Activated gamma-delta T cell (primary cell): ENCODE measurements at regions not wholly inside any gene's neighbourhood (a gene's known extent, or its start where the extent isn't known, plus 50 kb on each side); places are given as distances from the start of the nearest gene placed in this dataset.
"Not testable (repeated sequence)": the region's sequence is repeated elsewhere in the genome, so short reads cannot be mapped to it uniquely, and the experiment has no call there.

ENCODE experiments used
- DNase-seq: peaks from one replicate; lab custom pipeline; 2025; lab: John Stamatoyannopoulos, UW

- DNase-seq = no peak
These were observed 129.0 kb upstream of the JARID2 start for GRCh38 chr6:15116889-15117288.

DNA sequence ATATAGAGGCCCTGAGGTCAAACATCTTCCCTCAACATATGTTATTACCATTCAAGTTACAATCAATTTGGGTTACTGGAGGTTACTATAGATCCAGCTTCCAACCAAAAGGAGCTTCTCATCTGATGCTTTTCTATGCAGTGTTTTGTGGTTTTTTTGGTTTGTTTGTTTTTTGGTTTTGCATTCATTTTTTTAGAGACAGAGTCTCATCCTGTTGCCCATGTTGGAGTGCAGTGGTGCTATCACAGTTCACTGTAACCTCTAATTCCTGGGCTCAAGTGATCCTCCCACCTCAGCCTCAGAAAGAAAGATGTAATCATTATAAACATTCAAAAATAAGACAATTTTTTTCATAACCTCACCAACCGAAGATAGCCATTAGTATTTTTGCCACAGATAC is 124.4 kb upstream of the JARID2 start:
- DNase-seq = no peak

DNA sequence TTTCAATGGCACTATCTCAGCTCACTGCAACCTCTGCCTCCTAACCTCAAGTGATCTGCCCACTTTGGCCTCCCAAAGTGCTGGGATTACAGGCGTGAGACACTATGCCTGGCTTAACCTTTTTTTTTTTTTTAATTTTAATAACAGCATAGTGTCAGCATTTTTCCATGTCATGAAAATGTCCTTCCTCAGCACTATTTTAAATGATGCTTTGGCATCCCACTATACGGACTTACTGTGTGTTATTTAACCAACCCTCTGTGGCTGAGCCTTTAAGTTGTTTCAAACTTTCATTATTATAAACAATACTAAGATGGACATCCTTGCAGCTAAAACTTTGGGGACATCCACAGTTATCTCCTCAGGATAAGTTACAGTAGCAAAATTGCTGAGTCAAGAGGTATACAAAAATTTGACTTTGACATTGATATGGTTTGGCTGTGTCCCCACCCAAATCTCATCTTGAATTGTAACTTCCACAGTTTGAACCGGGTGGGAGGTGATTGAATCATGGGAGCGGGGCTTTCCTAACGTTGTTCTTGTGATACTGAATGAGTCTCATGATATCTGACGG is 123.8 kb upstream of the JARID2 start:
- no peak for DNase-seq

- DNase-seq = no peak
These were observed 116.0 kb upstream of the JARID2 start for GRCh38 chr6:15129887-15130286.

DNA sequence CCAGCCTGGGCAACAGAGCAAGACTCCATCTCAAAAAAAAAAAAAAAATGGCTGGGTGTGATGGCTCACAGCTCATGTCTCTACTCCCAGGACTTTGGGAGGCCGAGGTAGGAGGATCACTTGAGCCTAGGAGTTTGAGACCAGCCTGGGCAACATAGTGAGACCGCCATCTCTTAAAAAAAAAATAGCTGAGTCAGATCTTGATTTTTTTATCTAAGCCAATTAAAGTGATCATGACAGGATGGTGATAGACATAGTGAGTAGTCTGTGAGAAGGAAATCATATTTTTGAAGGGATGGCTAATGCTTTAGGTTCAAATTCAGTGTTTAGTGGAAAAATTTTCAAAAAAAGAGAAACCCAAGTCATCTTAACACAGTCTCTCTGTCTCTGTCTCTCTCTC is 114.6 kb upstream of the JARID2 start:
- DNase-seq = no peak

DNA sequence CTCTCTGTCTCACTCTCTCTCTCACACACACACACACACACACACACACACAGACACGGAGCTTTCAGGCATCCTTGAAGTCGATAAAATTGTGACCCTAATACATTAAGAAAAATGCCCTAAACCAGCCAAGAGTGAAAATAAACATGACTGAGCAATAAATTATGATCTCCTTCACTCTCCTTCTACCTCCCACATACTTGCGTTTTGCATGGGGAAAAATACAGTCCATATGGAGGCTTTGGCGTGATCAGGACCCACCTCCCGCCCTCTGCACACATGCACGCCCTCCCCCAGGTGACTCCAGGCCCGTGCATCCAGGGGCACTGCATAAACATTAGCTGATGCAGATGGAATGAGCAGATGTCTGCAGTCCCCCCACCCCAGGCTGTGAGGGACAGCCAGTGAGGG is 114.2 kb upstream of the JARID2 start:
- no peak for DNase-seq

DNA sequence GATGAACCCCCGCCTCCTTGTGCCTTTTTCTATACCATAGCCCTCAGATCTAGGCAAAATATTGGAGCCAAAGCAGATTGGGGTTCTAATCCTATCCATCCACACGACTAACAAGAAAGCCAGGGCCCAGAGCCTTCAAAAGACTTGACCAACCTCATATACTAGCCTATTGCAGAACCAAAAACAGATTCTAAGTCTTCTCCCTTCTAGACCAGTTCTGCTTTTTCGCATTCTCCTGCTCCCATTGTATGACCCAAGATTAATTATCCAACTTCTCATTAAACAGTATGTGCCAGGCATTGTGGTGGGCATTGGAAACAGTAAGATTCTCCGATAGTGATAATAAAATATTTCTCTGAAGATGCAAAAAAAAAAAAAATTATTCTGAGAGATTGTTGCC is 113.7 kb upstream of the JARID2 start:
- no peak for DNase-seq

DNA sequence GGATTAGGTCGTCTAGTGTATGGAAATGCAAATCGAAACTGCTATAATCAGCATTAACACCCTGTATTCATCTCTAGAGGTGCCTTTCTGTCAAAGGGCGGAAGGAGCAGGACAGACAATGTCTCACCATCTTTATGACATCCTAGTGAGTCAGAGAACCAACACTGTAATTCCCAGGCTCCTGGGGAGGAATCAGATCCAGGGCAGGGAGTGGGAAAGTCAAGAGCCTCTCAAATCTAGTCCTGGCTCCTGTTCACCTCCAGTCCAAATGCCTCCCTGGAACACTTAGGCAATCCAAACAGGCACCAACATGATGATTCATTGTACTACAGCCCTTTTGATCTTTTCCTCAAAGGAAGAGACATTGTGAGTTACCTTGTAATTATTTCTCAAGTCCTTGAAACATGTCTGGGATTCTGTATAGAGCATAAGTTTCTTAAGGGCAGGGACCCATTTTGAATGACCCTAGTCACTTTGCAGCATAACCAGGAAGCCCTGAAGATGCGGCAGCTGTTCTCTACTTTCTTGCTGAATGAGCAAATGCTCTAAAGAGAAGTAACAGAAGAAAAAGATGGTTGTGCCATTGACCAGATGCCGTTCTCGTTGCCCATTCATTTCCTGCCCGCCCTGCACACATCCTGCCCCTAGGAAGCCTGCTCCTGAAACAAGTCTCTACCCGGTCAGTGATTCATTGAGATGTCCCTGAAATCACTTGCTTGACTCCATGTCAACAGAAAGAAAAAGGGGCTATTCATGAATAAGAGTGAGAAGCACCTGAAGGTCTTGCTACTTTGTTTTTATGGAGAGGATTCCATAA is 112.8 kb upstream of the JARID2 start:
- no peak for DNase-seq

- no peak for DNase-seq
These were observed 108.8 kb upstream of the JARID2 start for GRCh38 chr6:15137086-15137485.

- DNase-seq = no peak
These were observed 102.8 kb upstream of the JARID2 start for GRCh38 chr6:15143086-15143485.

- DNase-seq = no peak
These were observed 102.3 kb upstream of the JARID2 start for GRCh38 chr6:15143540-15143939.

DNA sequence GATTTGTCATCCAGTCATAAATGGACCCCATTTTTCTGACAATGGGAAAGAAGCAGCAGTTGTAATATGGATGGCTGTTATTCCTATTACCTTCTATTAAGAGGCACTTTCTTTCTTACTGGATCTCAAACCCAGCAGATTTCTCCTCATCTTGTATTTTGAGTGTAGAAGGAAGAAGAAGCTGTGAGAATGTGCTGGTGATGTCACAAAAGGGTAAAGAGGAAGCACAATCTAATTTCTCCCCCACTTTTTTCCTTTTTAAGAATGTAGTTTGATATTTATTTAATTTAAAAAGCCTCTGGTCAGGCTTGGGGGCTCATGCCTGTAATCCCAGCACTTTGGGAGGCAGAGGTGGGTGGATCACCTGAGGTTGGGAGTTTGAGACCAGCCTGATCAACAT is 100.0 kb upstream of the JARID2 start:
- DNase-seq = no peak

DNA sequence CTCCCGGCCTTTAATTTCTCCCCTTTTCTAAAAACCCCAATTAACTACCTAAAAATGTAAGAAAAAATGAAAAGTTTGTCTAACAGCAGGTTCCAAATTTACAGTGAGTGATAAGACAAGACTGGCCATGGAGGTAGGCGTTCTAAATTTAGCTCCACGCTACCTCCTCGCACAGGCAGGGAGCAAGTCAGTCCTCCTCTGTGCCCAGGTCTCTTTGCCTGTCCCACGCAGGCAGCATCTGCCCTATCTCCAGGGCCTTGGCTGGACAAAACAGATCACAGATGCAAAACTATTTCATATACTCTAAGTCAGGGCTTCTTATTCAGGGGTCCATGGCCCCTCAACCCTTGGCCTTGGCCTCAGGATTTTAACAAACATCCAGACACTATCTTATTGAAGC is 98.0 kb upstream of the JARID2 start:
- no peak for DNase-seq

- DNase-seq = no peak
These were observed 97.4 kb upstream of the JARID2 start for GRCh38 chr6:15148356-15148946.

- no peak for DNase-seq
These were observed 95.7 kb upstream of the JARID2 start for GRCh38 chr6:15150207-15150606.

DNA sequence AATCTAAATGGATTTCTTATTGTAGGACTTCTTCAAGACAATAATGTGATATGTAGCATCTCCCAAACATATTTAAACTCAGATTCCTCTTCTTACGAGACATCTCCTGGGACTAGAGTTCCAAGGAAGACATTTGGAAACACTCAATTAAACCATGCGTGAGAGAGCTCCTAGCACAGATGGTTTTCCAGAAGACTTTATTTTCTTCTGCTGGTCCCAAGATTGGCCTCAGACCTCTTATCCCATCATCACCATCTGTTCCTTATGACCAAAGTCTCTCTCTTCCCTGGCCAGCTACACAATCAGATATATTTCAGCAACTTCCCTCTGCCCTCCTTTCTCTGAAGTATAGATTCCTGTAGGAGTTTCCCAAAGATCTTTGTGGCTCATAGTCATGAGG is 93.2 kb upstream of the JARID2 start:
- DNase-seq = no peak

- DNase-seq = no peak
These were observed 92.7 kb upstream of the JARID2 start for GRCh38 chr6:15153191-15153590.

GRCh38 chr6:15157479-15157878 is 88.4 kb upstream of the JARID2 start:
- no peak for DNase-seq

GRCh38 chr6:15158821-15159619 is 86.8 kb upstream of the JARID2 start:
- DNase-seq = no peak

DNA sequence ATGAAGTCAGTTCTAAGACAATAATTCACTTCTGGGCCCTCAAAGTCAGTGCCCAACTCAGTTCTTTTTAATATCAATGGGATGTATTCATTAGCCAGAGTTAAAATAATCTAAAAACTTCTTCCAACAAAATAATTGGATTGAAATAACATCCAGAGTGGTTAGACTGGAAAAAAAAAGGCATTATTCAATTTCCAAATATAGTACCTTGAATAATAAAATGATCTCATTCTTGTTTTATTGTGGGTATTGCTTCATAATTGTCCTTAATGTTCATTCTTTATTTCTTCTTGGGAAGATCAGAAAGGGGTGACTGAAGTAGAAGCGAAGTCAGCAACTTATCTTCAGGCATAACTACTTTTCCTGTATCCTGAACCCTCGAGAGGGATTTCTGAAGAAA is 85.1 kb upstream of the JARID2 start:
- no peak for DNase-seq

DNA sequence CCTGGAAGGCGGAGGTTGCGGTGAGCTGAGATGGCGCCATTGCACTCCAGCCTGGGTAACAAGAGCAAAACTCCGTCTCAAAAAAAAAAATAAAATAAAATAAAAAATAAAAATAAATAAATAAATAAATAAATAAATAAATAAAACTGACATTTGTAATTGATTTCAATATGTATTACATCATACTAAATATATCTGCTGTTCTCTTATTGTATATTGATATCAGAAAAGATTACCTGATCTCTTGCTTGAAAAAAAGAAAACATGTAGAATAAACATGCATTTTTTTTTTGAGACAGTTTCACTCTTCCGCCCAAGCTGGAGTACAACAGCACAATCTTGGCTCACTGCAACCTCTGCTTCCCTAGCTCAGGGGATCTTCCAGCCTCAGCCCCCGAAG is 81.0 kb upstream of the JARID2 start:
- not testable (repeated sequence) for DNase-seq

- DNase-seq = no peak
These were observed 79.7 kb upstream of the JARID2 start for GRCh38 chr6:15166121-15166520.

DNA sequence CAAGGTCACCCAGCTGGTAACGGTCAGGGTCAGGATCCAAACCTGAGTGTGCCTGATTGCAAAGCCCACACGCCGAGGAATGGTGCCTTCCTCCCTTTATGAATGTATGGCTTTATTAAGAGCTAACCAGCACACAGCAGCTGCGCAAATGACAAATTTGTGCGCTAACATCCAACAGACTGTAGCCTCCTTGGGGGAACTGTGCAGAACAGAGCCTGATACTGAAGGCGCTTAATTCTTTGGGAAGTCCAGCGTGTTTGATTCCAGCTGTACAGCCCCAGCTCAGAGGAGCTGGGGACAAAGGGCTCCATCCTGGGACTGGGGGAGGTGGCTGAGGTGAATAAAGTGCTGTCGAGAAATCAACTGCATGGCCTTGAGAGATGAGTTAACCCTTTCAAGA is 75.7 kb upstream of the JARID2 start:
- no peak for DNase-seq
